Hematopoietic multipotent progenitor cell treated with erythropoietin and hydrocortisone succinate and interleukin-3 and kit ligand, for 8 days (in vitro differentiated cells): ENCODE measurements at regions not wholly inside any gene's neighbourhood (a gene's known extent, or its start where the extent isn't known, plus 50 kb on each side); places are given as distances from the start of the nearest gene placed in this dataset.
"Not testable (repeated sequence)": the region's sequence is repeated elsewhere in the genome, so short reads cannot be mapped to it uniquely, and the experiment has no call there.

Experiments
- DNase-seq: peaks from one replicate; pipeline ENCODE4 v3.0.0-alpha.2; 2015

GRCh38 chr2:150817422-150817821 is 330.0 kb upstream of the RND3 start:
- DNase-seq = no peak

DNA sequence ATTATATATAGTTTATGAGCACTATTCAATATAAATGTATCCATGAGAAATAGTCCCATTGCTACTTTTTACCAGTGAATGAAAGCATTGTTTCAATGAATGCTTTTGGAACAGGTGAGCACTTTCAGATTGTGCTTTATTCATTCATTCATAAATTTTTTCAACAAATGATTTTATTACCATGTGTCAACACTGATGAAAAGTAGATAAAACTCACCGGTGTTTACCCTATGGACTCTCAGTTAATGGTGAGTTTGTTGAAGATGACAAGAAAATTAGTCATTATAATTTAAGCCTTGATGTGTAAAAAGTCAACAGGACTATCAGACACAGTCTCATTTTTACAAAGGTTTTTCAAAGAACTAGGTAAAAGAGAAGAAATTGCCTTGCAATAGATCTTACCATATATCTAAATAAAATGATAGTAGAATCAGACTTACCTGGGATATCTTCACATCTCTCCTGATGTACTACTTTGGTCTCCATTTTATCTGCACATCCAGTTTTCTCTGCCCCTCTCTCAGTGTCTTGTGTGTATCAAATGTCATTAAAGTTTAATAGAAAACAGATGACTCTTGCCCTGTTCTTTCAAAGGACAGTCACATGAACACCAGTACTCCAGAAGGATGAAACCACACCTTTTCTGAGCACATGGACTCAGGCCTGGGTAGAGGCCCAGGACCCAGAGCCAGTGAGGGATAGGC is 325.3 kb upstream of the RND3 start:
- no peak for DNase-seq

- no peak for DNase-seq
Measured at GRCh38 chr2:150812066-150812465, 324.6 kb upstream of the RND3 start.

GRCh38 chr2:150811259-150811855 is 323.9 kb upstream of the RND3 start:
- DNase-seq = no peak

GRCh38 chr2:150809103-150809502 is 321.6 kb upstream of the RND3 start:
- no peak for DNase-seq

DNA sequence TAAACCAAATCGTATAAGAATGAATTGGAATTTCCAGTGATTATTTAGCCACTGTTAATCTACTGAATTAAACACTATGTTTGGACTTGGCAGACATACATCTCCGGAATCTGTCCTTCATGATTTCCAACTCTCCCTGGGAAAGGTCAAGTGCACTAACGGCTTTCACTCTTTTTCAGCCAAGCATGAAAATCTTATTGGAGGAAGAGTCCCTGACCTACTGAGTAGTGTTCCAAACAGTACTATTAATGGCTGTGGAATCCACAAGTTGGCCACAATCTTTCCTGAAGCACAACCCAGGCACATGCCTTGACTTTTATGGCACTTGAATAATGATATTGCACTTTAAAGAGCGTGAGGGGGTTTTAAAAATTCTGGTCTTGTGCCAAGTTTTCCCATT is 318.9 kb upstream of the RND3 start:
- no peak for DNase-seq

GRCh38 chr2:150803689-150804398 is 316.4 kb upstream of the RND3 start:
- no peak for DNase-seq

DNA sequence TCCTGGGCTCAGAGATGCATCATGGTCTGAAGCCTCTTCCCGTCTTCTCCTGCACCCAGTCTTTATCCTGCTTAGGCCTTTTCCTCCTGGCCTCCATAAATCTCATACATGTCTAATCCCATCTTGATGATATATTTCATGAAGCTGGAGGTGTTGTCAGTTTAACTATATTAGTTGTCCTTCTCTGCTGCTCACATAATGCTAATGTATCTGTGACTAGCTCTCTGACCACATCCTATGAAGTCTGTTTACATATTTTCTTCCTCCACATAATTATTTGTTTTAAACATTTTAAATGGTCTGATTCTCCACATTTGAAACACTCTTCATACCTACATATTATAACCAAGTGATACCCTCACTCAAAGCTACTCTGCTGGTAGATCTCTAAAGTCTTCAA is 315.2 kb upstream of the RND3 start:
- no peak for DNase-seq

- not testable (repeated sequence) for DNase-seq
Measured at GRCh38 chr2:150796236-150796635, 308.8 kb upstream of the RND3 start.

GRCh38 chr2:150792780-150793300 is 305.4 kb upstream of the RND3 start:
- DNase-seq = no peak

- DNase-seq = no peak
Measured at GRCh38 chr2:150791567-150791966, 304.1 kb upstream of the RND3 start.

- no peak for DNase-seq
Measured at GRCh38 chr2:150789376-150789905, 302.0 kb upstream of the RND3 start.

- no peak for DNase-seq
Measured at GRCh38 chr2:150788426-150789140, 301.1 kb upstream of the RND3 start.

DNA sequence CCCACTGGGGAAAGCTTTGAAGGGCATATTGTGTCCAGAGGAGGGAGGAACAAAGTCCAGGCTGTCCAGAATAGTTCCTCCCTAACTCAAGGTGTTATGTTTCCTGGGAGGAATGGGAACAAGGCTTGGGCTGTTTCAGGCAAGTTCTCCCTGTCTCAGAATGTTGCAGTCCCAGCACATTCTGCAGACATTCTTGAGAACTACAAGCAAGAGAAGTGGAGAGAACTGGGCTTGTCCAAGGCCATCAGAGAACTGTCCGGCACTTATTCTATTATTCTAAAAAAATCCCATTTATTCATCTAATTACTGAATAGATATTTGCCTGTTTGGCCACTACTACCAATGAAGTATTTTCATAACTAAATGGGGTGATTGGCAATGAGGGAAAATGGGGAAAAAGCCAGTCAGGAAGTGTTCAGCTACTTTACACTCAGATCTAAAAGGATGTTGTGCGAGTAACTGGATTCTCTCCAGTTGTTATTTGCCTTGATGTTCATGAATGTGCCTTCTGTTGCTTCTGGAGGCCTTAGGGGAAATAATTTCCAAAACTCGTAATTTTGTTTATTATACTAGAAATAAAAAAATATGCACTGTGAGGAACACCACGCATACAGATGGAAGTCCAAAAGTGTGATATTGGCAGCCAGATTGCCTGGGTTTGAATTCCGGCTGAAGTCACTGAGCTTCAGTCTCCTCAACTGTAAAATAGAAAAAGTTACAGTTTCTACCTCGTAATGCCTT is 300.1 kb upstream of the RND3 start:
- DNase-seq = no peak

GRCh38 chr2:150784389-150784788 is 296.9 kb upstream of the RND3 start:
- no peak for DNase-seq

DNA sequence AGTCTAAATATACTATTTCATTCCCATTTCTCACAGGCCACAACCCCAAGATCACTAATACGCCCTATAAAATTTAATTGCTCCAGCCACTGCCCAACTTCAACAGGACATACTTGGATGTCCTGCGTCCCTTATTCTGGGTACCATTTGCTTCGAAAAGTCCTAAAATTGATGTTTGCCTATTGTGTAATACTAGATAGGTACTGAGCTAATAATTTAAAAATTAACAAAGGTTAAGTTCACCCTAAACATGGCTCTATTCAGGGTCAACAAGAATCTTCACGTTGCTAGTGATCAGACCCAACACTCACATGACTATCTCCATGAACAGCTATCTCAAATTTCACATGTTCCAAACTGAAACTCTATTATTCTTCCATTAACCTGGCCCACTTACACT is 296.4 kb upstream of the RND3 start:
- DNase-seq = no peak

DNA sequence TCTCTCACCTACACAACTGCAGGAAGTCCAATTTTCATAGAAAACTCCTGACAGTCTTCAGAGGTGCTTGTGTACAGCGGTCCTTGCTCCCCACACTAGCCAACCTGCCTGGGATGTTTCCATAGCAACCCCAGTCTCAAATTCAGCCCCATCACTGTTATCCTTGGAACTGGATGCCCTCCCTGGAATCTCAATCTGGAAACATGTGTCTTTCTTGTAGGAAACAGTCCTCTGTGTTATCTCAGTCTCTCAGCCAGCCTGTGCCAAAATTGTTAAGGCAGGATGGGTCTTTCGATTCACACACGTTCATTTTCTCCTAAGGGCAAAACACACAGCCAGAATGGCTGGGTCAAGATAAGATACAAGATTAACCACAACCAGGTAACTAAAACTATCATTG is 295.5 kb upstream of the RND3 start:
- no peak for DNase-seq

- DNase-seq = no peak
Measured at GRCh38 chr2:150782613-150783012, 295.1 kb upstream of the RND3 start.

- no peak for DNase-seq
Measured at GRCh38 chr2:150781142-150781541, 293.7 kb upstream of the RND3 start.

DNA sequence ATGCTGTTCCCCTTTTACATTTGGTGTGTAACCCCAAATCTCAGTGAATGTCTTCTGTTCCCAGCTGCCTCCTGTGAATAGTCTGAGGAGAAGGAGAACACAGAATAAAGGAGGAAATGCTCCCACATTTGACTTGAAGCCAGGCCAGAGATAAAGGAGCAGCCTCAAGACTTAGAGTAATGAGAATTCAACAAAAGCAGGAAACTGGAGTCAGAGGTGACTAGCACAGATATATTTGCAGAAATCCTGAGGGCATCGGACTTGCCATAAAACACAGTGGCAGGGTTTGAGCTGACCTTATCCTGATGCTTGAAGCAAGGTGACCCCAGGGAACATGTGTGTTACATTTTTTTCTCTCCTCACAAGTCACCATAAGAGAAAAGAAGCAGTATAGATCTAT is 291.4 kb upstream of the RND3 start:
- no peak for DNase-seq

DNA sequence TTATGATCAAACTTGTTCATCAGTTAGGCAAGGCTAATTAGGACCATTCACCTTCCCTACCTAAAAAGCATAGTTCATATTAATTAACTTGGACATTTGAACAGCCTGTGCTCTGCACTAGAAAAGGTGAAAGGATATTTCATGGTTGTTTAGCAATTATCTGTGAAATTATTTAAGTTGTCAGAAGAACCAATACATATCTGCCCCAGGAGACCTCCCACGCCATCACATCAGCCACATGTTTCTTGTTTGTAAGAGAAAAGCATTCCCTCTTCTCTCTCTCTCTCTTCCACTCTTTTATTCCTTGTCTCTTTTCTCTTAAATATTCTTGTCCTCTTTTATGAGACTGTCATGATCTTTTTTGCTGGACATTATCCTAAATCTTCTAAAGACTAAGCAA is 282.0 kb upstream of the RND3 start:
- no peak for DNase-seq

DNA sequence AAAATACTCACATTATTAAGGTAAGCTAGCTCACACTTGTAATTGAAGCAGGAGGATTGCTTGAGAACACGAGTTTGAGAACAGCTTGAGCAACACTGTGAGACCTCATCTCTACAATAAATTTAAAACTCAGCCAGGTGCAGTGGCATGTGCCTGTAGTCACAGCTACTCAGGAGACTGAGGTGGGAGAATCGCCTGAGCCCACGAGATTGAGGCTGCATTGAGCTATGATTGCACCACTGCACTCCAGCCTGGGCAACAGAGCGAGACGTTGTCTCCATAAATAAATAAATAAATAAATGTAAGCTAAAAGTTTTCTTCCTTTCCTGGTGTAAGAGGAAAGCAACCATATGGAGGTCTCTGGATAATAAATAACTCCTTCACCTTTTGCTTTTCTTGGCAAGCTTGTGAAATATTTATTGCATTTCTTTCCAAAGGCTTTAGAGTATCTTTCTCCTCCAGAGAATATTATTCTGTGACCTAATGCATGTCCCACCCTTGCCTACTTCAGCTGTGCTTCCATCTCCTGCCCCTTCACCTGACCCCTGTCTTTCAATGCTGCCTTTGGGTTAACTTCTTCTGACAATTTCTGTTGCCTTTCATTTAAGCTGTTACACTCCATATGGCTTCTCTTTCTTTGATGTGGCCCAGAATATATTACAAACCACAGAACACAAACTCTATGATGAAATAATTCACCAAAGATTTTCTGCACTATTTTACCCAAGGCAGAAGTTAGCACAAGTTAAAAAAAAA is 280.7 kb upstream of the RND3 start:
- no peak for DNase-seq
